H9 (cell line): ENCODE measurements at regions not wholly inside any gene's neighbourhood (a gene's known extent, or its start where the extent isn't known, plus 50 kb on each side); places are given as distances from the start of the nearest gene placed in this dataset.
A peak's percentile ranks its signal among the peaks of the same experiment; 100 is the strongest.

ENCODE experiments used
- DNase-seq: peaks from one replicate; pipeline ENCODE4 v3.0.0-alpha.2; 2017
- H2AFZ ChIP-seq: one replicate; pipeline ENCODE4 v1.6.1; 2013; ENCODE audit warnings: mild to moderate bottlenecking, low read length, control low read depth, moderate library complexity
- H2AK5ac ChIP-seq: 2 replicates; pipeline ENCODE4 v1.6.1; 2013; ENCODE audit warnings: low read length, control low read depth, mixed read lengths; ENCODE audit not compliant: insufficient read length
- H2BK120ac ChIP-seq: one replicate; pipeline ENCODE4 v1.6.1; 2013; ENCODE audit warnings: low read depth, mild to moderate bottlenecking, low read length, control low read depth, inconsistent platforms; ENCODE audit not compliant: poor library complexity, severe bottlenecking
- H2BK12ac ChIP-seq: 2 replicates; pipeline ENCODE4 v1.6.1; 2013; ENCODE audit warnings: low read length, control low read depth, mixed read lengths, low read depth; ENCODE audit not compliant: insufficient read length
- H2BK15ac ChIP-seq: 2 replicates; pipeline ENCODE4 v1.6.1; 2013; ENCODE audit warnings: low read depth, low read length, control low read depth
- H2BK20ac ChIP-seq: one replicate; pipeline ENCODE4 v1.6.1; 2013; ENCODE audit warnings: low read depth, mild to moderate bottlenecking, low read length, control low read depth, inconsistent platforms; ENCODE audit not compliant: poor library complexity, severe bottlenecking
- H2BK5ac ChIP-seq: 2 replicates; pipeline ENCODE4 v1.6.1; 2013; ENCODE audit warnings: low read length, control low read depth, mixed read lengths; ENCODE audit not compliant: insufficient read length
- H3K14ac ChIP-seq: 2 replicates; pipeline ENCODE4 v1.6.1; 2013; ENCODE audit warnings: low read length, control low read depth; ENCODE audit not compliant: insufficient read depth
- H3K18ac ChIP-seq: 2 replicates; pipeline ENCODE4 v1.6.1; 2013; ENCODE audit warnings: low read depth, mild to moderate bottlenecking, mixed read lengths, low read length, control low read depth; ENCODE audit not compliant: insufficient read length
- H3K23ac ChIP-seq: 2 replicates; pipeline ENCODE4 v1.6.1; 2013; ENCODE audit warnings: low read length, control low read depth, mixed read lengths, low read depth; ENCODE audit not compliant: insufficient read length
- H3K23me2 ChIP-seq: 2 replicates; pipeline ENCODE4 v1.6.1; 2013; ENCODE audit warnings: low read depth, mild to moderate bottlenecking, mixed read lengths, low read length, control low read depth; ENCODE audit not compliant: insufficient read length, poor library complexity, severe bottlenecking
- H3K27ac ChIP-seq: 2 replicates; pipeline ENCODE4 v1.5.1; 2013; ENCODE audit warnings: low read length, control low read depth, mixed read lengths, low read depth; ENCODE audit not compliant: insufficient read length
- H3K27me3 ChIP-seq: 2 replicates; pipeline ENCODE4 v1.6.1; 2013; ENCODE audit warnings: low read length, control low read depth, inconsistent platforms; ENCODE audit not compliant: insufficient read depth
- H3K4ac ChIP-seq: 2 replicates; pipeline ENCODE4 v1.6.1; 2013; ENCODE audit warnings: low read depth, mild to moderate bottlenecking, control low read depth, inconsistent platforms, low read length, moderate library complexity
- H3K4me1 ChIP-seq: 2 replicates; pipeline ENCODE4 v1.6.1; 2013; ENCODE audit warnings: low read length, control low read depth, inconsistent platforms; ENCODE audit not compliant: insufficient read depth
- H3K4me2 ChIP-seq: 2 replicates; pipeline ENCODE4 v1.6.1; 2013; ENCODE audit warnings: low read length, control low read depth, mixed read lengths; ENCODE audit not compliant: insufficient read length, insufficient read depth
- H3K56ac ChIP-seq: 2 replicates; pipeline ENCODE4 v1.6.1; 2013; ENCODE audit warnings: low read depth, mild to moderate bottlenecking, mixed read lengths, low read length, control low read depth; ENCODE audit not compliant: insufficient read length
- H3K79me1 ChIP-seq: 2 replicates; pipeline ENCODE4 v1.6.1; 2013; ENCODE audit warnings: low read depth, mild to moderate bottlenecking, moderate library complexity, low read length, control low read depth, inconsistent platforms; ENCODE audit not compliant: insufficient read depth, poor library complexity, severe bottlenecking
- H3K79me2 ChIP-seq: 2 replicates; pipeline ENCODE4 v1.6.1; 2013; ENCODE audit warnings: low read length, control low read depth, inconsistent platforms; ENCODE audit not compliant: insufficient read depth
- H3K9ac ChIP-seq: 2 replicates; pipeline ENCODE4 v1.6.1; 2013; ENCODE audit warnings: low read length, control low read depth, mixed read lengths; ENCODE audit not compliant: insufficient read length; ENCODE audit errors: extremely low read depth
- H3K9me3 ChIP-seq: one replicate; pipeline ENCODE4 v1.6.1; 2013; ENCODE audit warnings: low read depth, low read length, inconsistent platforms; ENCODE audit not compliant: control insufficient read depth
- H3T11ph ChIP-seq: one replicate; pipeline ENCODE4 v1.6.1; 2013; ENCODE audit warnings: mild to moderate bottlenecking, low read length, control low read depth, inconsistent platforms
- H4K20me1 ChIP-seq: one replicate; pipeline ENCODE4 v1.6.1; 2013; ENCODE audit not compliant: control insufficient read depth, insufficient read length, insufficient read depth
- H4K5ac ChIP-seq: 2 replicates; pipeline ENCODE4 v1.6.1; 2013; ENCODE audit warnings: low read depth, mild to moderate bottlenecking, mixed read lengths, low read length, control low read depth; ENCODE audit not compliant: insufficient read length
- H4K8ac ChIP-seq: replicated peaks from 2 replicates; pipeline ENCODE4 v1.6.1; 2013; ENCODE audit warnings: low read length, control low read depth, mixed read lengths, low read depth; ENCODE audit not compliant: insufficient read length
- H4K91ac ChIP-seq: 2 replicates; pipeline ENCODE4 v1.6.1; 2013; ENCODE audit warnings: low read depth, mild to moderate bottlenecking, moderate library complexity, mixed read lengths, low read length, control low read depth; ENCODE audit not compliant: insufficient read length
- H3K27ac Mint-ChIP-seq, 3 experiments: 2 replicates in 2 of 3; 3 replicates in 1 of 3; pipeline ENCODE4 v1.8.0; 2020 to 2021; ENCODE audit warnings: mixed read lengths in 3 of 3, mild to moderate bottlenecking in 1 of 3, moderate library complexity in 1 of 3
- H3K27me3 Mint-ChIP-seq: 2 replicates; pipeline ENCODE4 v1.8.0; 2021; ENCODE audit warnings: low read depth, mild to moderate bottlenecking, moderate library complexity, mixed read lengths
- H3K36me3 Mint-ChIP-seq, 3 experiments: 2 replicates in 2 of 3; 3 replicates in 1 of 3; pipeline ENCODE4 v1.8.0; 2020 to 2021; ENCODE audit warnings: low read depth in 3 of 3, mixed read lengths in 3 of 3; ENCODE audit not compliant: insufficient read depth in 1 of 3
- H3K4me1 Mint-ChIP-seq, 2 experiments: 2 replicates each; pipeline ENCODE4 v1.8.0; 2020; ENCODE audit warnings: mixed read lengths in 2 of 2
- H3K4me3 Mint-ChIP-seq, 2 experiments: 2 replicates in 1 of 2; 3 replicates in 1 of 2; pipeline ENCODE4 v1.8.0; 2020 to 2021; ENCODE audit warnings: mild to moderate bottlenecking in 2 of 2, mixed read lengths in 2 of 2, moderate library complexity in 1 of 2
- H3K9me3 Mint-ChIP-seq, 2 experiments: 2 replicates in 1 of 2; 3 replicates in 1 of 2; pipeline ENCODE4 v1.8.0; 2020; ENCODE audit warnings: mild to moderate bottlenecking in 2 of 2, mixed read lengths in 2 of 2, moderate library complexity in 1 of 2
- CTCF ChIP-seq: fragments of 200-600 bp; sonication (generic); conservative IDR thresholded peaks from 3 replicates; pipeline ENCODE4 v1.8.0; 2021; ENCODE audit warnings: antibody characterized with exemption, mild to moderate bottlenecking
- WGBS: extraction: QIAGEN DNeasy Blood & Tissue Kit; methylation state at CpG from one replicate; pipeline ENCODE4 v1.1.7; 2013; ENCODE audit warnings: missing lambda C conversion rate, low lambda C conversion rate, mixed read lengths; ENCODE audit not compliant: insufficient read length; ENCODE audit errors: extremely low coverage; 5-methylcytosine and 5-hydroxymethylcytosine counted together

- no peaks in the 10 kb centered on the region for H3K27me3 Mint-ChIP-seq
- Histone ChIP-seq H2BK120ac (no peak overlapping the region), H4K8ac (no peak overlapping the region), H3K18ac (no peak overlapping the region), H2AK5ac (no peak overlapping the region), H4K91ac (no peak overlapping the region), H3K9ac (no peak overlapping the region), H2BK5ac (no peak overlapping the region), H3K9me3 (no peaks in the 10 kb centered on the region), H4K20me1 (no peaks in the 10 kb centered on the region), H3K56ac (no peak overlapping the region), H3K4me1 (peaks cover 6% of the 10 kb centered on the region; the same call in 1 of the 2 replicates), H4K5ac (no peak overlapping the region), H3K4me2 (no peak overlapping the region), H2BK20ac (no peak overlapping the region), H3K79me2 (no peaks in the 10 kb centered on the region), H2BK15ac (no peak overlapping the region), H3K23ac (no peak overlapping the region), H3K4ac (no peak overlapping the region), H2AFZ (no peak overlapping the region), H3T11ph (no peak overlapping the region), H3K27ac (no peak overlapping the region), H3K27me3 (no peaks in the 10 kb centered on the region), H3K79me1 (no peaks in the 10 kb centered on the region), H3K14ac (no peak overlapping the region), H2BK12ac (no peak overlapping the region), H3K23me2 (no peaks in the 10 kb centered on the region)
- no peak overlapping the region for H3K4me3 Mint-ChIP-seq
- no peaks in the 10 kb centered on the region for H3K9me3 Mint-ChIP-seq
- H3K4me1 Mint-ChIP-seq = peaks cover 13 to 37% of the 10 kb centered on the region in 2 experiments
- peak overlapping the region in 1 of 3 experiments; percentile 17; a peak in 1 of 7 replicates for H3K27ac Mint-ChIP-seq
- TF ChIP-seq CTCF = no peak
- WGBS = no CpG with 5 or more reads among the region's 1 CpG
- DNase-seq = no peak
- no peaks in the 10 kb centered on the region for H3K36me3 Mint-ChIP-seq
These were observed 309.0 kb upstream of the GULP1 start for GRCh38 chr2:187982668-187983067.
